HUES6 (cell line): ENCODE measurements at regions not wholly inside any gene's neighbourhood (a gene's known extent, or its start where the extent isn't known, plus 50 kb on each side); places are given as distances from the start of the nearest gene placed in this dataset.

Experiments used
- H3K27ac ChIP-seq: 2 replicates; pipeline ENCODE4 v1.7.0; 2013; ENCODE audit warnings: low read depth, mild to moderate bottlenecking, low read length, inconsistent platforms
- H3K27me3 ChIP-seq: 2 replicates; pipeline ENCODE4 v1.6.1; 2013; ENCODE audit warnings: low read length; ENCODE audit not compliant: control insufficient read depth, insufficient read depth
- H3K36me3 ChIP-seq: 2 replicates; pipeline ENCODE4 v1.6.1; 2013; ENCODE audit warnings: low read length; ENCODE audit not compliant: control insufficient read depth, insufficient read depth
- H3K4me1 ChIP-seq: 2 replicates; pipeline ENCODE4 v1.6.1; 2013; ENCODE audit warnings: low read length; ENCODE audit not compliant: control insufficient read depth, insufficient read depth
- H3K4me3 ChIP-seq: 2 replicates; pipeline ENCODE4 v1.5.1; 2013; ENCODE audit warnings: low read depth, low read length
- H3K9ac ChIP-seq: one replicate; pipeline ENCODE4 v1.6.1; 2013; ENCODE audit warnings: mild to moderate bottlenecking, low read length
- H3K9me3 ChIP-seq: 2 replicates; pipeline ENCODE4 v1.6.1; 2013; ENCODE audit warnings: low read depth, low read length; ENCODE audit not compliant: control insufficient read depth, insufficient read depth

- Histone ChIP-seq H3K36me3 (no peaks in the 10 kb centered on the region), H3K27me3 (no peaks in the 10 kb centered on the region), H3K4me1 (no peaks in the 10 kb centered on the region), H3K9me3 (no peaks in the 10 kb centered on the region), H3K4me3 (no peak overlapping the region), H3K9ac (no peak overlapping the region), H3K27ac (no peak overlapping the region)
Measured at GRCh38 chr5:27402828-27403227, 364.4 kb upstream of the CDH9 start.

GRCh38 chr5:27396998-27397397, 358.6 kb upstream of the CDH9 start:
- Histone ChIP-seq H3K36me3 (no peaks in the 10 kb centered on the region), H3K9ac (no peak overlapping the region), H3K4me1 (no peaks in the 10 kb centered on the region), H3K4me3 (no peak overlapping the region), H3K27me3 (no peaks in the 10 kb centered on the region), H3K27ac (no peak overlapping the region), H3K9me3 (no peaks in the 10 kb centered on the region)

- Histone ChIP-seq H3K9ac (no peak overlapping the region), H3K9me3 (no peaks in the 10 kb centered on the region), H3K4me3 (no peak overlapping the region), H3K27ac (no peak overlapping the region), H3K36me3 (no peaks in the 10 kb centered on the region), H3K27me3 (no peaks in the 10 kb centered on the region), H3K4me1 (peaks cover 7% of the 10 kb centered on the region)
Measured at GRCh38 chr5:27392716-27393115, 354.3 kb upstream of the CDH9 start.

GRCh38 chr5:27389696-27390095, 351.3 kb upstream of the CDH9 start:
- H3K9ac ChIP-seq, result no peak overlapping the region
- no peak overlapping the region for H3K27ac ChIP-seq
- H3K27me3 ChIP-seq, result no peaks in the 10 kb centered on the region
- H3K9me3 ChIP-seq, result no peaks in the 10 kb centered on the region
- H3K4me1 ChIP-seq, result peaks cover 13% of the 10 kb centered on the region
- H3K4me3 ChIP-seq, result no peak overlapping the region
- no peaks in the 10 kb centered on the region for H3K36me3 ChIP-seq

GRCh38 chr5:27388755-27389154, 350.4 kb upstream of the CDH9 start:
- no peak overlapping the region for H3K27ac ChIP-seq
- H3K36me3 ChIP-seq, result no peaks in the 10 kb centered on the region
- H3K4me3 ChIP-seq, result no peak overlapping the region
- H3K9me3 ChIP-seq, result no peaks in the 10 kb centered on the region
- no peak overlapping the region for H3K9ac ChIP-seq
- peaks cover 13% of the 10 kb centered on the region for H3K4me1 ChIP-seq
- no peaks in the 10 kb centered on the region for H3K27me3 ChIP-seq

DNA sequence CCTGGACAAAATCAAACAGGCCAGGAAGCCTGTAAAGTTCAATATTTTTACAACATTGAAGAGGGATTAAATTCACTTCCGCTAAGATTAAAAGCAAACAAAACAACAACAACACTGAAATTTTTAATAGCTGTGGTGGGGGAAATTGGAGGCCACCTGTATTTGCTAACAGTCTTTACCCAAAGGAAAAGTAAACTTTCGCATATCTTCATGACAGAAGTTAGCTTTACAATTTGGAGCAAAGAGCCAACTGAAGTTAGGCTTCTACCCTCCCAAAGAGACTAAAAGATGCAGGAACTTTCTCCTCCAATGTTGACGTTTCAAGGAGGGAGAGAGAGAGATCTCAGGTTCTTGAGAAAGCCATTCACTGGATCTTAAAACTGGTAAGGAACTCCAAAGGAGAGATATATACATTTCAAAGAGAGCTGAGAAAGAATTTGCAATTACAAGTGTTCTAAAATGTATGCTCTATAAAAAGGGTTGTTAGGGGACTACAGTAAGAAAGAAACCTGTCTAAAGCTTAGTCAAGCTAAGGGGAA, 349.2 kb upstream of the CDH9 start:
- H3K36me3 ChIP-seq, result no peaks in the 10 kb centered on the region
- H3K9me3 ChIP-seq, result no peaks in the 10 kb centered on the region
- no peak overlapping the region for H3K9ac ChIP-seq
- H3K27me3 ChIP-seq, result no peaks in the 10 kb centered on the region
- no peak overlapping the region for H3K27ac ChIP-seq
- H3K4me3 ChIP-seq, result no peak overlapping the region
- peaks cover 13% of the 10 kb centered on the region for H3K4me1 ChIP-seq

GRCh38 chr5:27381686-27382085, 343.3 kb upstream of the CDH9 start:
- Histone ChIP-seq H3K27ac (no peak overlapping the region), H3K4me3 (no peak overlapping the region), H3K27me3 (no peaks in the 10 kb centered on the region), H3K4me1 (0 out of 2 replicates have a peak, but pooled peaks cover 5% of the 10 kb centered on the region), H3K36me3 (no peaks in the 10 kb centered on the region), H3K9me3 (no peaks in the 10 kb centered on the region), H3K9ac (no peak overlapping the region)

- H3K4me3 ChIP-seq, result no peak overlapping the region
- H3K27me3 ChIP-seq, result no peaks in the 10 kb centered on the region
- H3K9me3 ChIP-seq, result no peaks in the 10 kb centered on the region
- no peak overlapping the region for H3K27ac ChIP-seq
- 0 out of 2 replicates have a peak, but pooled peaks cover 5% of the 10 kb centered on the region for H3K4me1 ChIP-seq
- no peaks in the 10 kb centered on the region for H3K36me3 ChIP-seq
- no peak overlapping the region for H3K9ac ChIP-seq
Measured at GRCh38 chr5:27377626-27378025, 339.2 kb upstream of the CDH9 start.

DNA sequence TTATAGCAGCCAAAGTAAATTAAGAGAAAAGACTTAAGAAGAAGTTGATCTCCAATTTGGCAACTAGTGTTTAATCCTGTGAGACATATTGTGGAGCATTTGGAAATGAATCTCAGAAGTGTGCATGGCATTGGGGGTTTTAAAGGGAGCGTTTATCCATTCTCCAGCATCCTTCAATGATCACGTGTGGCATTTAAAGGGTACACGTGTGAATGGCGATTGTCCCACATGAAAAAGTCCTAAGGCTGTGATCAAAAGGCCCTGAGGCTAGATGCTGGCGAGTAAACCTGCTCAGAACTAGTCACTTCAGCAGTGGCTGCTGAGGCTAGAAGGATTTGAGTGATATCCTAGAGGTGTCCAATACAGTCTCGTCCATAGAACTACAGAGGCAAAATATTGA, 315.6 kb upstream of the CDH9 start:
- H3K27me3 ChIP-seq, result no peaks in the 10 kb centered on the region
- H3K4me3 ChIP-seq, result no peak overlapping the region

GRCh38 chr5:27353540-27353939, 315.2 kb upstream of the CDH9 start:
- Histone ChIP-seq H3K27ac (no peak overlapping the region), H3K4me3 (no peak overlapping the region), H3K9me3 (no peaks in the 10 kb centered on the region), H3K4me1 (no peaks in the 10 kb centered on the region), H3K9ac (no peak overlapping the region), H3K36me3 (no peaks in the 10 kb centered on the region), H3K27me3 (no peaks in the 10 kb centered on the region)

More for the DNA sequence above, 315.6 kb upstream of the CDH9 start:
- no peaks in the 10 kb centered on the region for H3K9me3 ChIP-seq
- H3K36me3 ChIP-seq, result no peaks in the 10 kb centered on the region
- H3K9ac ChIP-seq, result no peak overlapping the region
- no peak overlapping the region for H3K27ac ChIP-seq
- no peaks in the 10 kb centered on the region for H3K4me1 ChIP-seq

- Histone ChIP-seq H3K36me3 (no peaks in the 10 kb centered on the region), H3K4me1 (0 out of 2 replicates have a peak, but pooled peaks cover 3% of the 10 kb centered on the region), H3K9ac (no peak overlapping the region), H3K27me3 (no peaks in the 10 kb centered on the region), H3K4me3 (no peak overlapping the region), H3K27ac (no peak overlapping the region), H3K9me3 (no peaks in the 10 kb centered on the region)
Measured at GRCh38 chr5:27341342-27341741, 303.0 kb upstream of the CDH9 start.

- no peaks in the 10 kb centered on the region for H3K36me3 ChIP-seq
- H3K27ac ChIP-seq, result no peak overlapping the region
- H3K9ac ChIP-seq, result no peak overlapping the region
- no peaks in the 10 kb centered on the region for H3K27me3 ChIP-seq
- H3K4me3 ChIP-seq, result no peak overlapping the region
- H3K4me1 ChIP-seq, result no peaks in the 10 kb centered on the region
- no peaks in the 10 kb centered on the region for H3K9me3 ChIP-seq
Measured at GRCh38 chr5:27336817-27337216, 298.4 kb upstream of the CDH9 start.
